ENCODE measurements at regions not wholly inside any gene's neighbourhood (a gene's known extent, or its start where the extent isn't known, plus 50 kb on each side); places are given as distances from the start of the nearest gene placed in this dataset.

DNA sequence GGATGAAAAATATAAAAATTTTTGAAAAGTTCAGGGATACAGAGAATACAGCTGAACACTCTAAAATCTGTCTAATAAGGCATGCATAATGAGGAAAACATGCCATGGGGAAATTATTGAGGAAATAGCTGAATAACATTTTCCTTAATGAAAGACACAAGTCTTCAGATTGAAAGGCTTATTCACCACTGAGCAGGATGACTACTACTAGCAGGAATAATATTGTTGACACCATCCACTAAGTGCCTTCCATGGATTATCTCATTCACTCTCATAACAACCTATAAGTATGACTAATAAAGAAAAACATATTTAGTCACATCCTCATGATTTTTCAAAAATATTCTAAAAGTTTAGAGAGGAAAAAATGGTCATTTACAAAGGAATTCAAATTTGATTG lies 96.7 kb upstream of the FER start:
- Histone ChIP-seq H4K20me1 (ENCODE audit: control insufficient read depth, insufficient read depth, low read depth, low read length) (no peaks in the 10 kb centered on the region), H3K4me2 (ENCODE audit: low read length) (no peak overlapping the region), H3K27ac (ENCODE audit: low read depth, low read length) (no peak overlapping the region), H3K4me1 (ENCODE audit: control insufficient read depth, low read length) (no peaks in the 10 kb centered on the region), H3K4me3 (ENCODE audit: low read length) (no peak overlapping the region), H3K27me3 (ENCODE audit: control insufficient read depth, low read length) (no peaks in the 10 kb centered on the region), H3K36me3 (ENCODE audit: control insufficient read depth, low read length) (no peaks in the 10 kb centered on the region), H3K79me2 (ENCODE audit: control insufficient read depth, low read length) (no peaks in the 10 kb centered on the region), H3K9me2 (replicated peaks; ENCODE audit: control insufficient read depth, low read length) (no peaks in the 10 kb centered on the region), H3K9me3 (ENCODE audit: control insufficient read depth, insufficient read depth, low read length) (no peaks in the 10 kb centered on the region), H3F3A (ENCODE audit: control insufficient read depth, insufficient read depth) (no peaks in the 10 kb centered on the region)
- TF ChIP-seq, protein P1, sequence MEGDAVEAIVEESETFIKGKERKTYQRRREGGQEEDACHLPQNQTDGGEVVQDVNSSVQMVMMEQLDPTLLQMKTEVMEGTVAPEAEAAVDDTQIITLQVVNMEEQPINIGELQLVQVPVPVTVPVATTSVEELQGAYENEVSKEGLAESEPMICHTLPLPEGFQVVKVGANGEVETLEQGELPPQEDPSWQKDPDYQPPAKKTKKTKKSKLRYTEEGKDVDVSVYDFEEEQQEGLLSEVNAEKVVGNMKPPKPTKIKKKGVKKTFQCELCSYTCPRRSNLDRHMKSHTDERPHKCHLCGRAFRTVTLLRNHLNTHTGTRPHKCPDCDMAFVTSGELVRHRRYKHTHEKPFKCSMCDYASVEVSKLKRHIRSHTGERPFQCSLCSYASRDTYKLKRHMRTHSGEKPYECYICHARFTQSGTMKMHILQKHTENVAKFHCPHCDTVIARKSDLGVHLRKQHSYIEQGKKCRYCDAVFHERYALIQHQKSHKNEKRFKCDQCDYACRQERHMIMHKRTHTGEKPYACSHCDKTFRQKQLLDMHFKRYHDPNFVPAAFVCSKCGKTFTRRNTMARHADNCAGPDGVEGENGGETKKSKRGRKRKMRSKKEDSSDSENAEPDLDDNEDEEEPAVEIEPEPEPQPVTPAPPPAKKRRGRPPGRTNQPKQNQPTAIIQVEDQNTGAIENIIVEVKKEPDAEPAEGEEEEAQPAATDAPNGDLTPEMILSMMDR (IDR thresholded peaks at IDR 0.05; ENCODE audit: low read depth, low read length, poor library complexity, severe bottlenecking): no peak
- no peak for TF ChIP-seq EZH2phosphoT487 (IDR thresholded peaks at IDR 0.05; ENCODE audit: borderline replicate concordance, low read length)

DNA sequence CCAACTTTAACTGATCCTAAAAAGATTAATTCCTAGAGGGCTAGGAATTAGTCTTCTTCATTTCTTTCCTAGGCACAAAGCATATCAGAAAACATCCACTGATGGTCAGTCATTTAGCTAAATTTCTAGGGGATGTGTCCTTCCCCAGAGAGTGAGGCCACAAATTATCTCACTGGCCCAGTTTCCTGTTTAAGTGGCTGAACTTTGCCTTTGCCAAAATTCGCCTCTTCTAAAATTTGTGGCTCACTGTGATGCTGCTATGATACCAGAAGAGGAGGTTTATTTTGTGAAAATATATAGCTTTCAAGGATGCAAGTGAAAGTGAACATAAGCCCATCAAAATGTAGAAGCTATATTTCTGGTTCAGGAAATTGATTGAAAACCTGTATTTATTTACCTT lies 98.1 kb upstream of the FER start:
- Histone ChIP-seq H3K79me2 (ENCODE audit: control insufficient read depth, low read length) (no peaks in the 10 kb centered on the region), H3K36me3 (ENCODE audit: control insufficient read depth, low read length) (no peaks in the 10 kb centered on the region), H3F3A (ENCODE audit: control insufficient read depth, insufficient read depth) (no peaks in the 10 kb centered on the region), H4K20me1 (ENCODE audit: control insufficient read depth, insufficient read depth, low read depth, low read length) (no peaks in the 10 kb centered on the region), H3K4me3 (ENCODE audit: low read length) (no peak overlapping the region), H3K27me3 (ENCODE audit: control insufficient read depth, low read length) (no peaks in the 10 kb centered on the region), H3K4me2 (ENCODE audit: low read length) (no peak overlapping the region), H3K9me3 (ENCODE audit: control insufficient read depth, insufficient read depth, low read length) (no peaks in the 10 kb centered on the region), H3K27ac (ENCODE audit: low read depth, low read length) (no peak overlapping the region), H3K4me1 (ENCODE audit: control insufficient read depth, low read length) (no peaks in the 10 kb centered on the region), H3K9me2 (replicated peaks; ENCODE audit: control insufficient read depth, low read length) (no peaks in the 10 kb centered on the region)
- TF ChIP-seq, protein P1 (IDR thresholded peaks at IDR 0.05; ENCODE audit: low read depth, low read length, poor library complexity, severe bottlenecking): no peak
- TF ChIP-seq EZH2phosphoT487 (IDR thresholded peaks at IDR 0.05; ENCODE audit: borderline replicate concordance, low read length): no peak

DNA sequence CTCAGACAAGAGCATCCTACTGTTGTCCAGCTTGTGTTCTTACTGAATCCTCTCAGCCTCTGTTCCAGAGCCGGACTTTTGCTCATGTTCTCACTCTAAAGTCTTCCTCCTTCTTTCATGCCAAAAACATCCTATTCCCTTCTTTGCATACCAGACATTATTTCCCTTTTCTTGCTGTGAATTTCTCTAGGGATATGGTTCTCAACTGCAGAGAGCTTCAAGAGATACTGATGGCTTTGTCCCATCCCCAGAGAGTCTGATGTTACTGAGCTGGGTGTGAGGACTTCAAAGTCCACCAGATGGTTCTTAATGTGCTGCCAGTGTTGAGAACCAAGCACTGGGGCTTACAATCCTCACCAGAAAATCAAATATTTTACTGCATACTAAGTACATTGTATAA lies 98.6 kb upstream of the FER start:
- Histone ChIP-seq H3K9me3 (ENCODE audit: control insufficient read depth, insufficient read depth, low read length) (no peaks in the 10 kb centered on the region), H3K36me3 (ENCODE audit: control insufficient read depth, low read length) (no peaks in the 10 kb centered on the region), H4K20me1 (ENCODE audit: control insufficient read depth, insufficient read depth, low read depth, low read length) (no peaks in the 10 kb centered on the region), H3K27ac (ENCODE audit: low read depth, low read length) (no peak overlapping the region), H3K4me3 (ENCODE audit: low read length) (no peak overlapping the region), H3K9me2 (replicated peaks; ENCODE audit: control insufficient read depth, low read length) (no peaks in the 10 kb centered on the region), H3K79me2 (ENCODE audit: control insufficient read depth, low read length) (no peaks in the 10 kb centered on the region), H3K4me1 (ENCODE audit: control insufficient read depth, low read length) (no peaks in the 10 kb centered on the region), H3K4me2 (ENCODE audit: low read length) (no peak overlapping the region), H3K27me3 (ENCODE audit: control insufficient read depth, low read length) (no peaks in the 10 kb centered on the region), H3F3A (ENCODE audit: control insufficient read depth, insufficient read depth) (no peaks in the 10 kb centered on the region)
- TF ChIP-seq, protein P1 (IDR thresholded peaks at IDR 0.05; ENCODE audit: low read depth, low read length, poor library complexity, severe bottlenecking): no peak
- no peak for TF ChIP-seq EZH2phosphoT487 (IDR thresholded peaks at IDR 0.05; ENCODE audit: borderline replicate concordance, low read length)

Data from DOHH2 (cell line).